Gastroesophageal sphincter (tissue), 3 donors: ENCODE measurements at regions not wholly inside any gene's neighbourhood (a gene's known extent, or its start where the extent isn't known, plus 50 kb on each side); places are given as distances from the start of the nearest gene placed in this dataset.

Experiments used
- EP300 ChIP-seq: sonication (generic); formaldehyde crosslinking; IDR thresholded peaks from one replicate; pipeline ENCODE4 v1.6.1; 2017; ENCODE audit warnings: antibody characterized with exemption, mild to moderate bottlenecking
- POLR2A ChIP-seq, 2 donors: fragments of 450-650 bp; IDR thresholded peaks; one replicate each; pipeline ENCODE4 v1.6.1; 2017; ENCODE audit warnings: antibody characterized with exemption in 2 of 2, mild to moderate bottlenecking in 2 of 2, moderate library complexity in 1 of 2
- TF ChIP-seq, protein P1 (sequence below), 4 experiments: fragments of 200-600 bp in 2 of 4; fragments of 450-650 bp in 2 of 4; sonication (generic) in 1 of 4; IDR thresholded peaks; one replicate each; pipeline ENCODE4 v1.5.1; 2017 to 2019; ENCODE audit warnings: antibody characterized with exemption in 4 of 4, mild to moderate bottlenecking in 2 of 4, moderate library complexity in 2 of 4

DNA sequence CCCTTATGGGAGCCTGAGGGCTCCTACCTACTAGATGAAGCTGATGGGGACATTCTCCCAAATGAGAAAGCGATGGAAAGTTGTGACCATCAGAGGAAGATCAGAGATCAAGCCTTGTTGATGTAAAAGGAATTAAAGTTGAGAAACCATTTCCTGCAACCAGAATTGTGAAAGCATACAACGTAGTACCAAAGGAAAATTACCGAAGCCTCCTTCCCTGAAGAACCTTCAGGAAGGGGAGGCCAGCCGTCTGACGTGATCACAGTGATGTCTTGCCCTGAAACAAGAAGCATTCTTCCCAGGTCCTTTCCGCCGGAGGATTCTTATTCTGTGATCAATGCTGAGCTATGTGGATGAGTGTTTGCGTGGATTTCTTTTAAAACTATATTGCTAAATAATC lies 211.6 kb upstream of the TNP1 start:
- TF ChIP-seq, protein P1, sequence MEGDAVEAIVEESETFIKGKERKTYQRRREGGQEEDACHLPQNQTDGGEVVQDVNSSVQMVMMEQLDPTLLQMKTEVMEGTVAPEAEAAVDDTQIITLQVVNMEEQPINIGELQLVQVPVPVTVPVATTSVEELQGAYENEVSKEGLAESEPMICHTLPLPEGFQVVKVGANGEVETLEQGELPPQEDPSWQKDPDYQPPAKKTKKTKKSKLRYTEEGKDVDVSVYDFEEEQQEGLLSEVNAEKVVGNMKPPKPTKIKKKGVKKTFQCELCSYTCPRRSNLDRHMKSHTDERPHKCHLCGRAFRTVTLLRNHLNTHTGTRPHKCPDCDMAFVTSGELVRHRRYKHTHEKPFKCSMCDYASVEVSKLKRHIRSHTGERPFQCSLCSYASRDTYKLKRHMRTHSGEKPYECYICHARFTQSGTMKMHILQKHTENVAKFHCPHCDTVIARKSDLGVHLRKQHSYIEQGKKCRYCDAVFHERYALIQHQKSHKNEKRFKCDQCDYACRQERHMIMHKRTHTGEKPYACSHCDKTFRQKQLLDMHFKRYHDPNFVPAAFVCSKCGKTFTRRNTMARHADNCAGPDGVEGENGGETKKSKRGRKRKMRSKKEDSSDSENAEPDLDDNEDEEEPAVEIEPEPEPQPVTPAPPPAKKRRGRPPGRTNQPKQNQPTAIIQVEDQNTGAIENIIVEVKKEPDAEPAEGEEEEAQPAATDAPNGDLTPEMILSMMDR (IDR thresholded peaks at IDR 0.05), result no peak
- TF ChIP-seq POLR2A (IDR thresholded peaks at IDR 0.05) (no peak), EP300 (no peak)
